NCI-H2196 (cell line): ENCODE measurements at regions not wholly inside any gene's neighbourhood (a gene's known extent, or its start where the extent isn't known, plus 50 kb on each side); places are given as distances from the start of the nearest gene placed in this dataset.
"Not testable (repeated sequence)": the region's sequence is repeated elsewhere in the genome, so short reads cannot be mapped to it uniquely, and the experiment has no call there.

ENCODE experiments used
- DNase-seq: peaks from one replicate; lab custom pipeline; 2025; ENCODE audit not compliant: unreplicated experiment; lab: John Stamatoyannopoulos, UW

DNA sequence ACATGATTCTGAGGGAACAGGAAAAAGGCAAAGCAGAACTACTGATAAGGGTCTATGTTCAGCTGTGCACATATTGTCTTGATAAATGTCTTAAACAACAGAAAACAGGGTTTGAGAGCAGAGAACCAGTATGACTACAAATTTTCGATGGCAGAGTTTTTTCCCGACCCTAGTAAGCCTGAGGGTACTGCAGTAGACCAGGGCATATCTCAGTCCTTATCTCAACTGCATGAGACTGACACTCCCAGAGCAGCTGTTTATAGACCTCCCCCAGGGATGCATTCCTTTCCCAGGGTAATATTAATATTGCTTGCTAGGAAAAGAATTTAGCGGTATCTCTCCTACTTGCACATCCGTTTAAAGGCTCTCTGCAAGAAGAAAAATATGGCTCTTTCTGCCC lies 1176.8 kb upstream of the ADGRB3 start:
- no peak for DNase-seq

DNA sequence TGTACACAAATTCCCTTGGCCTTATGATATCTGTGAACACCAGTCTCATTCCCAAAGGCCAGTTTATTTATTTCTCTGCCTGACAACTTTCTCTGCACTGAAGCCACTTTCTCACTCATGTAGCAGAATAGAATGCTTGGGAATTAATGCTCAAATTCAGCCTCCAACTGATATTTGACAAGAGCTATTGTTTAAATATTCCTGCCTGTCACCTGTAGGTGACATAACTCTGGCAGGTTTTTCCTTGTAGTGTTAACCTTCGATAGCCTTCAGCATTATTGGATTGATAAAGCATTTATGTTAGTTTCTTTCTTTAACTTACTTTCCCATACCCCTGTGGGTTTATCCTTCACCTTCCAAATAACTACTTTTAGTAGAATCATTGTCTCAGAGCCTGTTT lies 1183.2 kb upstream of the ADGRB3 start:
- DNase-seq: no peak

DNA sequence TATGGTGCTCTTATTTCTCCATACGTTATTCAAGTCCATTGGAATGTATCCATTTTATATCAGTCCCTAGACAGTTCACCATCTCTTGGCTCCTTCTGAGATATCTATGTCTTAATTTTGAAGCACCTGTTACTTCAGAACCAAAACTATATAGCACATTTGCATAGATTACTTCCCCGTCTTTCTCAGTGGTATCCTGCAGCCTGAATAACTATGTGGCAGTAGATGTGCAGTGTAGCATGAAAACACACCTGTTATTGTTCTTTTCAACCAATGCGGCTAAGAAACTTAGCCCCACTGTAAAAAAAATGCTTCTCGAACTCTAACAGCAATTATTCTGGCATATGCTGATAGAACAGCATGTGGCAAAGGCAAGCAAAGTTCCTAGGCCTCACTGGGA lies 1184.4 kb upstream of the ADGRB3 start:
- DNase-seq: no peak

DNA sequence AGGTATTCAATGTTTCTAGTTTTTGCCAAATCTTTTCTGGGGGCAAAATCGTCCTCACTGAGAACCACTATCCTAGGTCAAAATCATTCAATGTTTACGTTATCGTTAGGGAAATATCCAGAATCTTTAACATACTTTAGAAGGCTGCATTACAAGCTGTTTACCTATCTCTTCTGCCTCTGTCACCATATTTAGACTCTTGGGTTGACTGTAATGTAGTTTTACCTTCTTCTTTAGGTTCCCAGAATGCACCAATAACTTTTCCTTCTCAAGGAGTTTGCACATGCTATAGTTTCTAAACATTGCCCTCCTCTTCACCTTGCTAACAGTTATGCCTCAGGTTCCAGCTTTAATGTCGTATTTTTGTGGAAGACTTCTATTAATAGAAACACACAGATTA lies 1185.5 kb upstream of the ADGRB3 start:
- DNase-seq: no peak

DNA sequence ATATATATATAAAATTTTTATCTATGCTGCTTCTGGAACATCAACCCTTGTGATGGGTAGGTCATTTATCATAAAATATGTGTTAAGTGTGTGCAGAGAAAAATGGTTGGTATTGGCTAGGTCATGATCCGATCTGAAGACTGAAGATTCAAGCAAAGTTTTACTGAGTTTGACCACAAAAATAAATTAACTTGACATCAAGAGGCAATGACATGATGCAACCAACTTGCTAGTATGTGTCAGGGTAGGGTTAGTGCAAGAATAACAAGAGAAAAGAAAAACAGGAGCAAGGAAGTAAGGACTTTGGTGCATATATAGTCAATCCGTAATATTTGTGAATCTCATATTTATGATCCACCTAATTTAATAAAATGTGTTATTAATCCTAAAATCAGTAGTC lies 1202.0 kb upstream of the ADGRB3 start:
- DNase-seq: no peak

DNA sequence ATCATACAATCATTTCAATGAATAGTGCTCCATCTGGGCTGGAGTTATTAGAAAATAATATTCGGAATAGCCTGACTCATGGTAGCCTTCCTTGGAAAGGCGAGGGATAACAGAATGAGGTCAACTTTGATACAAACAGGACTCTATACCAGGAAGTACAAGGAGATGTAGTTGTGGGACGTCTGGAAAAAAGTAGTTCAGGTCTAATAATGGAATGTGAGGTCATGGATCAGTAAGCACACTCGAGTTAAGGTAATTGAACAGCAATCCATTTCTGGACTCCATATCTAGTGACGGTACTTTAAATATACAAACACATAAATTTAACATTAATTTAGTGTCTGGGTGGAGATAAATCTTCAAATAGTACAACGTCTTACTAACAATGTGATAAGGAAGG lies 1204.0 kb upstream of the ADGRB3 start:
- no peak for DNase-seq

DNA sequence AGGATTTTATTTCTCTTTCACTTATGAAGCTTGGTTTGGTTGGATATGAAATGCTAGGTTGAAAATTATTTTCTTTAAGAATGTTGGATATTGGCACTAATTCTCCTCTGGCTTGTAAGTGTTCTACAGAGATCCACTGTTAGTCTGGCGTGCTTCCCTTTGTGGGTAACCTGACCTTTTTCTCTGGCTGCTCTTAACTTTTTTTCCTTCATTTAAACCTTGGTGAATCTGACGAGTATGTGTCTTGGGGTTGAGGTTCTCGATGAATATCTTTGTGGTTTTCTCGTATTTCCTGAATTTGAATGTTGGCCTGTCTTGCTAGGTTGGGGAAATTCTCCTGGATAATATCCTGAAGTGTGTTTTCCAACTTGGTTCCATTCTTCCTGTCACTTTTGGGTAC lies 1208.4 kb upstream of the ADGRB3 start:
- DNase-seq: not testable (repeated sequence)

DNA sequence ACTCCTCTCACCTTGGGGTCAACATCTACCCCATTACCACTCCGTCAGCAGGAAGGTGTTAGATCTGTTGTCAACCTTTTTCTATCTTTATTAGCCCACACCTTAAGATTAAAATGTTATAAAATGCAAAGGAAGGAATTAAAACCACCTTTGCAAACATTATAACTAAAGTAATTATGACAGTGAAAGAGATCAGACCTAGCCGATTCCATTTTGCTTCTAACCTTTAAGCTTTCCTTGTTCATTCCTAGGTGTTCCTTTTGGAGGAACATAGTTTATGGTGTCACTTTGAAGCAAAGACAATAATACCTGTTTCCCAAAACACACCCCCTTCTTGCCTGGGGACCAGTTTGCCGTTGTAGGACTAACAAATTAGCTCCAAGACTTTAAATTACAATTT lies 1223.0 kb upstream of the ADGRB3 start:
- DNase-seq: no peak

DNA sequence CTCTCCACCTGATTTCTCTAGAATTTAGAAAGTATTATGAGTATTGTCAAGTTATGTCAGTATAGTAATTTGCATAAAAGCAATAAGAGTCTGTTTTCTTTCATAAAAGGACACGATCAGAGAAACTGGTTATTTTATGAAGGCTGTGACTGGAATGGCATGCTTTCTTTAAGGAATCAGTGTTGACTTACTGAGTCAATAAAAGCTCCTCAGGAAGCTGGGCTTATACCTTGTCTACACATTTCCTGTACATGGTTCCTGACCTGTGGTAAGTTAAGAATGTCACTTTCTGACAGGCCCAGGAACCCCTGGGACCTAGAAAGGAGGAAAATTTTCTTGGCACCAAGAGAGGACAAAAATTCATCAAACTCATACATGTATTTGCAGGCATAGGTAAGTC lies 1224.0 kb upstream of the ADGRB3 start:
- no peak for DNase-seq

DNA sequence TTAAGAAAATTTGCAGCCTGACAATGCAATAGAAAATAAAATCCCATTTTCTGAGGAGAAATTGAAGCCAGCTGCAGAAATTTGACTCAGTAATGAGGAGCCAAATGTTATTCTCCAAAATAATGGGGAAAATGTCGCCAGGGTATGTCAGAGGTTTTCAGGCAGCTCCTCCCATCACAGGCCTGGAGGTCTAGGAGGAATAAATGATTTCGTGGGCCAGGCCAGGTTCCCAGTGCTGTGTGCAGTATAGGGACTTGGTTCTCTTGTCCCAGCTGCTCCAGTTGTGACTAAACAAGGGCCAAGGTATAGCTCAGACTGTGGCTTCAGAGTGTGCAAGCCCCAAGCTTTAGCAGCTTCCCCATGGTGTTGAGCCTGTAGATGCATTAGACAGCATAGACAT lies 1240.8 kb upstream of the ADGRB3 start:
- DNase-seq: no peak

DNA sequence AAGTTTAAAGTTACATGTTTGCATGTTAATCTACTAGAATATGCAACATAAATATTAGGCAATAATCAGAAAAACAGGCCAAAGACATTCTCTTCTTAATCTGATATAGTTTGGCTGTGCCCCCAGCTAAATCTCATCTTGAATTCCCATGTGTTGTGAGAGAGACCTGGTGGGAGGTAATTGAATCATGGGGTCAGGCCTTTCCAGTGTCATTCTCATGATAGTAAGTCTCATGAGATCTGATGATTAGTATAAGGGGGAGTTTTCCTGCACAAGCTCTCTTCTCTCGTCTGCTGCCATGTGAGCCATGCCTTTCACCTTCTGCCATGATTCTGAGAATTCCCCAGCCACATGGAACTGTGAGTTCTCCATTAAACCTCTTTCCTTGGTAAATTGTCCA lies 1241.7 kb upstream of the ADGRB3 start:
- no peak for DNase-seq

DNA sequence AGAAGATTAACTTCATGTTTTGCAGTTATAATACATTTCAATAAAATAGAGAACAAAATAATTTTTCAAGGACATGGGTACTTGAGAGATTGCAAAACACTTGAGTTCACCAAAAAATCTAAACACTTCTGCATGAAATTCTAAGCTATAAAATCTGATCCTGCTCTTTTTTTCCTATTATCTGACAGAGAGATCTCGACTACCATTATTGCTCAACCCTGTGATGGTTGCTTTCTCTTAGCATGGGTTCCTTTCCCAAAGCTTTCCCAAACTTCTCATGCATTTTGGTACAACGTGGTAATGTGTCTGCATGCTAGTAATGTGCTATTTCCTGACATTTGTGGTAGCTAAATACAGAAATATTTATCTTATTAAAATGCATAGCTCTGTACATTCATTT lies 1243.1 kb upstream of the ADGRB3 start:
- DNase-seq: no peak

DNA sequence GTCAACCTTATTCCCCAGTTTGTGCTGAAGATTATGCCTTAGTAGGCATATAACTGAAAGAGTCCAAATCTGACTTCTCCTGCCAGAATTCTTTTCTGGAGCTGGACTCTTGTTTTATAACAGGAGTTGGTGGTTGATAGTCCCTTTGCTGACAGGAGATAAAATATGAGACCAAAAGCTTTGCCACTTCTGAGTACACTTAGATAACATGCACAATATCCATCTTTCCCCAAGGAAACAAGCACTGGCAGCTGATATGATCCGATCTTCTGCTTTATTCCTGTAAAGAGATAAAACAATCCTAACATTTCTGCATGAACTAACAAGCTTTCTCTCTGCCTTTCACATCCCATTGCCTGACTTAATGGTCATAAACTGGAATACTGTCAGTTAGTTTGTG lies 1265.4 kb upstream of the ADGRB3 start:
- no peak for DNase-seq

DNA sequence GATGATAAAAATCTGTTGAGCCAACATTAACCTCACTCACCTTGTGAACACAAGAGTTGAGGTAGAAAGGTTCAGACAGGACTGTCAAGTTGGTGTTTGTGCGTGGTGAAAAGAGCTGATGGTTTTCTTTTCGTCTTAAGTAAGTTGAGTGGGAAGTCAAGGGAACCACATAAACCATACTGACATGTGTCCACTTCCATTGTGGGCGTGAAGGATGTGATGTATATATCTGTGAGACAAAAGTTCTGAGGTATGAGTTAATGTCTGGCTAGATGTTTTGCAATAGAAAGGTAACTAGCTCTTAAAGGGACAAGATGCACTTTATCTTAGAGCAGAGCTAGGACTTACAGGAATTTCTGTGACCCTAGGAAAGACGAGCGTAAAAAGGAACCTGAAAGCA lies 1272.1 kb upstream of the ADGRB3 start:
- no peak for DNase-seq

DNA sequence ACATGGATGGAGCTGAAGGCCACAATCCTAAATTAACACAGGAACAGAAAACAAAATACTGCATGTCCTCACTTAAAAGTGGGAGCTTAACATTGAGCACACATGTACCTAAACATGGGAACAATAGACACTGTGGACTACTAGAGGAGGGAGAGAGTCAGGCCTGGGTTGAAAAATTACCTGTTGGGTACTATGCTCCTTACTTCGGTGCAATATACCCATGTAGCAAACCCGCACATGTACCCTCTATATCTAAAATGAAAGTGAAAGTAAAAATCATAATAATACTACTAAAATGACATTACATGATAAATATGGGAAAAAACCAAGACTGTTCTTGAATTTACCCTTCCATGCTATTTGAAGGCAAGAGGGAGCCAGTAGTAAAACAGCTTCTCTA lies 1273.8 kb upstream of the ADGRB3 start:
- DNase-seq: no peak

DNA sequence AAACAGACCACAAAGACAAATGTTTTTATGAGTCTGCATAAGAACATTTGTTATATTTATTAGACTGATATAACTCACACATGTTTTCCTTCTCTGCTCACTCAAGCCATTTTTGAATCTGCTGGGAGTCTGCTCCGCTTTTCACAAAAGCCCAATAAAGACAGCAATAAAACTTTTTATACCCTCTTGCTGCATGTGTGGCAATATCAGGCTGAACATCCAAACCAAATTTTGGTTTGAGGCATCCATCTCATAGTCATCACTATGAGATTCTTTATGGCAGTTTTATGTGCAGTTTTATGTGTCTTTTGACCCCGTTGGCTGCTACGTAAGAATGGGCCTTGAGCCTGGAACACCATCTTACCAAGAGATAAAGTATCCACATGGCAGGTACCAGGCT lies 1276.8 kb upstream of the ADGRB3 start:
- no peak for DNase-seq

DNA sequence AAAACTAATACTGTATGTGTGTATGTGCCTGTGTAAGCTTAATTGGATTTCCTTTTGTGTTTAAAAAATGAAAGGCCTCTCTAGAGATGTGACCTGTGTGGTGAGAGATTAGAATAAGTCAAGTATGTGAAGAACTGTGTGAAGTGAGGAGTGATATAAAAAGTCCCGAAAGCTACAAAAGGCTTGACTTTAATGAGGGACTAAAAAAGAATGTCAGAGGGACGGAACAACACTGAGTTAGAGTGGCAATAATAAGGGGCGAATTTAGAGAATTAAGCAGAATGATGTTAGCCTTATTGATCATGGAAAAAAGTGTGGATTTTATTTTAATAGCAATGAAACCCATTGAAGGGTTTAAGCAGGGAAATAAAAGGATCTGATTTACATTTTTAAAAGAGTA lies 1281.2 kb upstream of the ADGRB3 start:
- DNase-seq: no peak

DNA sequence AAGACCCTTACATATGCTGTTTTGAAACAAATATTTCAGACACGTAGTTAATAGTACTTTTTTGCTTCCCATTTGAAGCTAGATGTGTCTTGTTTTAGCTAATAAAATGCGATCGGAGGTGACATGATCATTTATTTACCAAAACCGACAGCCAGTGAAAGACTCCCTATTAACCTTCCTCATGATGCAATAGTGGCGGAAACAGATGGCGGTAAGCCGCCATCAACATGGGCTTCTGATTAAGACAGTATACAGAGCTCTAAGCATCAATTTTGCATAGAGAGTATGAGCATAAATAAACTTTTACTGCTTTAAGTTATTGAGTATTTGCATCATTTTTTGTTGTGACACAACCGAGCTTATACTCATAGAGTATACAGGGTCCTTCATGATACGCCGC lies 1282.4 kb upstream of the ADGRB3 start:
- DNase-seq: no peak

DNA sequence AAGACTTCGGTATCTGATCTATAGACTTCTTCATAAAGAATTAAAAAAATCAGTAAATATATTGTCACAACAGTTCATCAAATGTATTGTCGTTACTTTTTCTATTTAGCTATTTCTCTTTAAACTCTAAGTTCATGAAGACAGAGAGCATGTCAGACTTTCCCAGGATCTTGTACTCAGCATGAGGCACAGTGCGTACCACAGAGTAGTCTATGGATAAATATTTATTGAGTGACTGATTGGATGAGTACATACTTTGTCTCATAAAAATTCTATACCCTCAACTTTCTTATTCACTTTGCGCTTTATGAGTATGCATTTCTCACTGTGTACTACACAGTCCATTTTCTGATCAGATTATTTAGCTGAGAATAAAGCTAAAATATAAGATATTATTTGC lies 1284.4 kb upstream of the ADGRB3 start:
- DNase-seq: no peak

DNA sequence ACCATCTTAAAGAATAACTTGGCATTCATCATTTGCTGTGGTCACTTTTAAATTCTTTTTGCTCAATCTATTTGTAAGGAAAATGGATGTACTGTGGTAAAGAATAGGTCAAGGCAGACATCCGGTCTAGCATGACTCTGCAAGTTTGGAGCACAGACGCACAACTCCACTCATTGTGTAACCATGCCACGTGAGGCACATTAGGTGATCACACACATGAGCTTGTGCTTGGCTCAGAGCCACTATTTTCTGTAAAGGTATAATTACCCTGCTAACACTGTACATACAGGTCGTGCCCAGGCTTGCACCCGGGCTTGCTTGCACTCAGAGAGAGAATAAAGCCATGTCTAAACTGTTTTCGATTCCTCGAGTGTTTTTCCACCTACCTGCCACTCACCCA lies 1289.1 kb upstream of the ADGRB3 start:
- no peak for DNase-seq

DNA sequence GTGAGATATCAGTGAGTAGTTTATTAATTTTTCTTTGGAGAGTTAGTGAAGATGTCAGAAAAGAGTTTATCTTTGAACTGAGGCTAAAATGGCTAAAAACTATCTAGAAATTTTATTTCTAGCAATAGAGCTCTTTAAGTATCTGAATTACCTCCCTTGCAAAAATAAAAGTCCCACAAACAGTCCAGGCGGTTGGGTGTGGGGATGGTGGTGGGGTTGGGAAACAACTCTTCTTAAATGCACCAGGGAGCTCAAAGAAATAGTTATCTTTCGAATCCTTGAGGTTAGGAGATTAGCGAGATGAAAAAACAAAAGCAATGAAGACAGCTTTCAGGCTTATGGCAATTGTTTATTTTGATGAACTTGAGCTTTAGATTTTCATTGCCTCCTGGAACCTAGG lies 1299.1 kb upstream of the ADGRB3 start:
- no peak for DNase-seq

DNA sequence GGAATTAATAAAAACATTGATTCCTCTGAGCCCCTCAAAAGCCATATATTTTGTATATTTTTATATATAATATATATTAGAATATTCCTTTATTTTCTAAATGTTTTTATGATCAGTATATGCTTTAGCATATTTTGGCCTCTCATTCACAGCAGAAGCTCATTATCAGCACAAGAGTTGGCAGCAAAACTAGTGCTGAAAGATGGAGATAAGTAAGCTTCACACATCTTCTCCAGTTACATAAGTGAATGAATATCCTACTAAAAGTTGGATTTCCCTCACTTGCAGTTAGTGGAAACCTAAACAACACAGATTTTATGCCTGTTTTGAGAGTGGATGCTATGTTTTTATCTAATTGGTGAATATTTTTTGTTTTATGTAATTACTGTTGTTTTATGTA lies 1303.8 kb upstream of the ADGRB3 start:
- no peak for DNase-seq

DNA sequence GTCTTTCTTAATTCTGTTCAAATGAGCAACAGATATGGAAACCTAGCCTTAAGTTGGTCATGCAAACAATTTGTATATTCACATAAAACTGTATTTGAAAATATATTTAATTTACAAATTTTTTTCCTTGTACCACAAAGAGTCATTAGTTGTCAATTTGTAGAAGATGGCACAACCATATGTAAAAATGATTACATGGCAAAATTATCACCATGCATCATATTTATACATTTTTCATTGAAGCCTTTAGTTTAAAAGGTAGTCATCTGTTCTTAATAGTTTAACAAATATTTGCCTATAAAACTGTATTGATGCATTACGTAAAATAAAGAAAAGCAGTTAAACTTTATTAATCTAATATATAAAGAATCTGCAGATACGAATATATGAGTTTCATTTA lies 1306.8 kb upstream of the ADGRB3 start:
- no peak for DNase-seq

DNA sequence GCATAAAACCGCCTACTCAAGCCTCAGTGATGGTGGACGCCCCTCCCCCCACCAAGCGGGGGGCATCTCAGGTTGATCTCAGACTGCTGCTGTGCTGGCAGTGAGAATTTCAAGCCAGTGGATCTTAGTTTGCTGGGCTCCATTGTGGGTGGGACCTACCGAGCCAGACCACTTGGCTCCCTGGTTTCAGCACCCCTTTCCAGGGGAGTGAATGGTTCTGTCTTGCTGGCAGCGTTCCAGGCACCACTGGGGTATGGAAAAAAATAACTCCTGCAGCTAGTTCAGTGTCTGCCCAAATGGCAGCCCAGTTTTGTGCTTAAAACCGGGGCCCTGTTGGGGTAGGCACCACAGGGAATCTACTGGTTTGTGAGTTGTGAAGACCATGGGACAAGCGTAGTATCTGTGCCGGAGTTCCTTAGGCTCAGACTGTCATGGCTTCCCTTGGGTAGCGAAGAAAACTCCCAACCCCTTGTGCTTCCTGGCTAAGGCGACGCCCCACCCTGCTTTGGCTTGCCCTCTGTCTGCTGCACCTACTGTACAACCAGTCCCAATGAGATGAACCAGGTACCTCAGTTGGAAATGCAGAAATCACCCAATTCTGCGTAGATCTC lies 1334.5 kb upstream of the ADGRB3 start:
- no peak for DNase-seq
